ENCODE measurements at regions not wholly inside any gene's neighbourhood (a gene's known extent, or its start where the extent isn't known, plus 50 kb on each side); places are given as distances from the start of the nearest gene placed in this dataset.

- TF ChIP-seq CTCF (IDR thresholded peaks at IDR 0.05; ENCODE audit: low read depth, low read length) (no peak), EZH2phosphoT487 (IDR thresholded peaks at IDR 0.05; ENCODE audit: low read depth) (no peak)
Observed at GRCh38 chr21:23045955-23046354, 2047.7 kb downstream of the NCAM2 start.

Data from OCI-LY3 (cell line).